Fibroblast of skin of abdomen (primary cell): ENCODE measurements at regions not wholly inside any gene's neighbourhood (a gene's known extent, or its start where the extent isn't known, plus 50 kb on each side); places are given as distances from the start of the nearest gene placed in this dataset.
"Not testable (repeated sequence)": the region's sequence is repeated elsewhere in the genome, so short reads cannot be mapped to it uniquely, and the experiment has no call there.

ENCODE experiments used
- DNase-seq: peaks from one replicate; pipeline ENCODE4 v3.0.0-alpha.2; 2013

- not testable (repeated sequence) for DNase-seq
Observed at GRCh38 chr3:147231980-147232379, 174.4 kb downstream of the ZIC4 start.

- DNase-seq: no peak
Observed at GRCh38 chr3:147231111-147231510, 175.2 kb downstream of the ZIC4 start.

GRCh38 chr3:147222291-147222690, 184.1 kb downstream of the ZIC4 start:
- no peak for DNase-seq

- DNase-seq: no peak
Observed at GRCh38 chr3:147218965-147219364, 187.4 kb downstream of the ZIC4 start.

GRCh38 chr3:147216143-147216673, 190.1 kb downstream of the ZIC4 start:
- DNase-seq: no peak

- no peak for DNase-seq
Observed at GRCh38 chr3:147215660-147216059, 190.7 kb downstream of the ZIC4 start.

GRCh38 chr3:147213633-147214032, 192.7 kb downstream of the ZIC4 start:
- DNase-seq: no peak

- no peak for DNase-seq
Observed at GRCh38 chr3:147210676-147211075, 195.7 kb downstream of the ZIC4 start.

- DNase-seq: no peak
Observed at GRCh38 chr3:147201086-147201485, 205.3 kb downstream of the ZIC4 start.

GRCh38 chr3:147200545-147200944, 205.8 kb downstream of the ZIC4 start:
- DNase-seq: peak; percentile 43

GRCh38 chr3:147197739-147198138, 208.6 kb downstream of the ZIC4 start:
- DNase-seq: no peak

- DNase-seq: peak; percentile 10
Observed at GRCh38 chr3:147195887-147196286, 210.5 kb downstream of the ZIC4 start.

GRCh38 chr3:147191795-147192385, 214.5 kb downstream of the ZIC4 start:
- peak; percentile 72 for DNase-seq

- DNase-seq: peak; percentile 24
Observed at GRCh38 chr3:147189016-147189415, 217.3 kb downstream of the ZIC4 start.

GRCh38 chr3:147187687-147188086, 218.7 kb downstream of the ZIC4 start:
- DNase-seq: no peak

- no peak for DNase-seq
Observed at GRCh38 chr3:147185781-147186180, 220.6 kb downstream of the ZIC4 start.

- DNase-seq: no peak
Observed at GRCh38 chr3:147184794-147185193, 221.5 kb downstream of the ZIC4 start.

- no peak for DNase-seq
Observed at GRCh38 chr3:147173257-147173656, 233.1 kb downstream of the ZIC4 start.

- no peak for DNase-seq
Observed at GRCh38 chr3:147162743-147163142, 243.6 kb downstream of the ZIC4 start.

GRCh38 chr3:147161833-147162232, 244.5 kb downstream of the ZIC4 start:
- DNase-seq: no peak

- no peak for DNase-seq
Observed at GRCh38 chr3:147160984-147161383, 245.4 kb downstream of the ZIC4 start.

GRCh38 chr3:147159141-147159540, 247.2 kb downstream of the ZIC4 start:
- DNase-seq: no peak

- DNase-seq: peak; percentile 68
Observed at GRCh38 chr3:147157631-147158030, 248.7 kb downstream of the ZIC4 start.

- not testable (repeated sequence) for DNase-seq
Observed at GRCh38 chr3:147154988-147155387, 251.4 kb downstream of the ZIC4 start.
